Smooth muscle cell (in vitro differentiated cells): ENCODE measurements at regions not wholly inside any gene's neighbourhood (a gene's known extent, or its start where the extent isn't known, plus 50 kb on each side); places are given as distances from the start of the nearest gene placed in this dataset.

Source experiments
- DNase-seq: peaks from one replicate; lab custom pipeline; 2025; ENCODE audit not compliant: unreplicated experiment; lab: John Stamatoyannopoulos, UW
- H2AFZ ChIP-seq: fragments of 200-600 bp; sonication (generic); 2 replicates; pipeline ENCODE4 v1.6.0; 2016; ENCODE audit warnings: antibody characterized with exemption, low read depth, mild to moderate bottlenecking
- H3F3A ChIP-seq: fragments of 200-600 bp; sonication (generic); 2 replicates; pipeline ENCODE4 v1.6.0; 2017; ENCODE audit warnings: antibody characterized with exemption, low read depth
- H3K27ac ChIP-seq: fragments of 200-600 bp; sonication (generic); 2 replicates; pipeline ENCODE4 v1.5.1; 2016; ENCODE audit warnings: low read depth, mild to moderate bottlenecking
- H3K27me3 ChIP-seq: fragments of 200-600 bp; sonication (generic); 2 replicates; pipeline ENCODE4 v1.6.1; 2016; ENCODE audit warnings: low read depth, mild to moderate bottlenecking
- H3K36me3 ChIP-seq: fragments of 200-600 bp; sonication (generic); 2 replicates; pipeline ENCODE4 v1.5.1; 2016; ENCODE audit warnings: low read depth
- H3K4me1 ChIP-seq: fragments of 200-600 bp; sonication (generic); 2 replicates; pipeline ENCODE4 v1.5.1; 2016; ENCODE audit warnings: low read depth
- H3K4me2 ChIP-seq: fragments of 200-600 bp; sonication (generic); 2 replicates; pipeline ENCODE4 v1.6.0; 2016; ENCODE audit warnings: mild to moderate bottlenecking
- H3K4me3 ChIP-seq: fragments of 200-600 bp; sonication (generic); 2 replicates; pipeline ENCODE4 v1.5.1; 2016; ENCODE audit warnings: mild to moderate bottlenecking
- H3K79me2 ChIP-seq: fragments of 200-600 bp; sonication (generic); 2 replicates; pipeline ENCODE4 v1.6.0; 2016; ENCODE audit warnings: low read depth, mild to moderate bottlenecking
- H3K9ac ChIP-seq: fragments of 200-600 bp; sonication (generic); 2 replicates; pipeline ENCODE4 v1.6.0; 2016; ENCODE audit warnings: low read depth
- H3K9me3 ChIP-seq: fragments of 200-600 bp; sonication (generic); replicated peaks from 2 replicates; pipeline ENCODE4 v1.5.1; 2016; ENCODE audit warnings: low read depth
- H4K20me1 ChIP-seq: fragments of 200-600 bp; sonication (generic); 2 replicates; pipeline ENCODE4 v1.6.0; 2016; ENCODE audit warnings: low read depth
- WGBS: methylation state at CpG from one replicate; pipeline ENCODE4 v1.1.7; 2016; ENCODE audit warnings: low lambda C conversion rate; 5-methylcytosine and 5-hydroxymethylcytosine counted together
- TF ChIP-seq, protein P1 (sequence below): fragments of 200-600 bp; sonication (generic); IDR thresholded peaks from 2 replicates; pipeline ENCODE4 v1.5.1; 2017; ENCODE audit warnings: borderline replicate concordance, mild to moderate bottlenecking, antibody characterized with exemption; ENCODE audit not compliant: insufficient read depth, poor library complexity, severe bottlenecking

DNA sequence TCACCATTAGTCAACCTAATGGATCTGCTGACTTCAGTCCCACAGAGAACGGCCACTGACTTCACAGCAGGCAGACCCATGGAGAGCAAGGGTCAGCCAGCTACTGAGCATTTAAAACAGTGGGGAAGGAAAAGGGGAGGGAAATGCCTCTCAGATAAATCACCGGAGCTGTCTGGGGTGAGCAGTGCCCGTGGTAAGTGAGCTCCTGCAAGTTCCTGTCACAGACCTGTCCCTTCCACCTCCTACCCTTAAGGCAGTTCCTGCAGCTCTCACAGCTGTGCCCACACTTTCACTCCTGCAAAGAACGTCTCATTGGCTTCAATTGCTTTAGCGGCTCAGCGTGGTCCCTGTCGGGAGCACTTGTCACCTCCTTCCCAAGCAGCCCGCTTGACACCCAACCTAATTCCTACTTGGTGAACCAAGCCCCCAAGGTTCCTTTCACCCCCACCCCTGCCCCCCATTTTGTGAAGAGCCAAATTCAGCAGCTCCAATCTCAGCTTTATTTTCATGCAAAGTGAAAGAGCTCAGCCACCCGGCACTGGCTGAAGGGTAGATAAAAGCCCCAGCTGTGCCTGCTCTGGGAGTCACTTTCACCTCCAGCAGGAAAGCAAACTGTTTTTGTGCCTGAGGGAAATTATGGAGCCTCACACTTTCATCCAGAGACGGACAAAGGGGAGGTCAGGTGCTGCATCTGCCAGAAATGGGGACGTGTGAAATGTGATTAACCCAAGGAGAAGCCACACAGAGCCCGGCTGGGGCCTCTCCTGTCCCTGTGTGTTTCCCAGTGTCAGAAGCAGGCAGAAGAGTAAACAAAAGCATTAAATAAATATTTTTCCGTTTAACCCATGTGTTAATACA lies 306.2 kb downstream of the TTLL7 start:
- WGBS: under 1% methylated on average over 13 of the region's 13 CpGs
- Histone ChIP-seq H2AFZ (peak overlapping the region; percentile 68), H3K27me3 (peaks cover 18% of the 10 kb centered on the region), H3K4me1 (peaks cover 40% of the 10 kb centered on the region), H4K20me1 (no peaks in the 10 kb centered on the region), H3F3A (no peaks in the 10 kb centered on the region), H3K79me2 (no peaks in the 10 kb centered on the region), H3K36me3 (no peaks in the 10 kb centered on the region), H3K4me2 (peak overlapping the region; percentile 93), H3K9me3 (no peaks in the 10 kb centered on the region), H3K4me3 (peak overlapping the region; percentile 52), H3K9ac (no peak overlapping the region), H3K27ac (no peak overlapping the region)
- DNase-seq: no peak
- TF ChIP-seq, protein P1, sequence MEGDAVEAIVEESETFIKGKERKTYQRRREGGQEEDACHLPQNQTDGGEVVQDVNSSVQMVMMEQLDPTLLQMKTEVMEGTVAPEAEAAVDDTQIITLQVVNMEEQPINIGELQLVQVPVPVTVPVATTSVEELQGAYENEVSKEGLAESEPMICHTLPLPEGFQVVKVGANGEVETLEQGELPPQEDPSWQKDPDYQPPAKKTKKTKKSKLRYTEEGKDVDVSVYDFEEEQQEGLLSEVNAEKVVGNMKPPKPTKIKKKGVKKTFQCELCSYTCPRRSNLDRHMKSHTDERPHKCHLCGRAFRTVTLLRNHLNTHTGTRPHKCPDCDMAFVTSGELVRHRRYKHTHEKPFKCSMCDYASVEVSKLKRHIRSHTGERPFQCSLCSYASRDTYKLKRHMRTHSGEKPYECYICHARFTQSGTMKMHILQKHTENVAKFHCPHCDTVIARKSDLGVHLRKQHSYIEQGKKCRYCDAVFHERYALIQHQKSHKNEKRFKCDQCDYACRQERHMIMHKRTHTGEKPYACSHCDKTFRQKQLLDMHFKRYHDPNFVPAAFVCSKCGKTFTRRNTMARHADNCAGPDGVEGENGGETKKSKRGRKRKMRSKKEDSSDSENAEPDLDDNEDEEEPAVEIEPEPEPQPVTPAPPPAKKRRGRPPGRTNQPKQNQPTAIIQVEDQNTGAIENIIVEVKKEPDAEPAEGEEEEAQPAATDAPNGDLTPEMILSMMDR: no peak

DNA sequence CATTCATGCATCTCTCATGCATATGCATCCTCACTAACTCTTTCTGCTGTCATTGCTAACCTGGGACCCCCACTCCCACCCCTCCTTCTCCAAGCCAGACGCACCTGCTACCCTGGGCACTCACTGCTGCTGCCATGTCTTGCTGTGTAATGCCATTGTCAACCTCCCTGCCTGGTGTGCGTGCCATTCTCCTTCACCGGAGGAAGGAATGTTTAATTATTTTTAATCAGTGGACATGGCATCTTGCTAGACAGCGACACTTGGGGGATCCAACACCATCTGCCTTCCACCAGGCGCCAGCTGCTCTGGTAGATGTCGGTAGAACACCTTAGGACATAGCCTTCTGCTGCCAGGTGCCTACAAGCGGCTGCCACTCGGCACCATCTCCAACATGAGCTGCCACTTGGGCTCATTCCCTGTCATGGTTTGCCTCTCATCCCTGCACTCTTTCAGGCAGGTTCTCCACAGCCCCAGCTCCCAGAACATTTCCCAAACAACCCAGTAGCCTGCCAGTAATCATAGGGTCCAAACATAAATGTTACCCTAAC lies 306.9 kb downstream of the TTLL7 start:
- H3F3A ChIP-seq: no peaks in the 10 kb centered on the region
- H3K4me3 ChIP-seq: no peak overlapping the region
- H3K79me2 ChIP-seq: no peaks in the 10 kb centered on the region
- no peaks in the 10 kb centered on the region for H4K20me1 ChIP-seq
- no peak for DNase-seq
- peak overlapping the region; percentile 93 for H3K4me2 ChIP-seq
- no peaks in the 10 kb centered on the region for H3K36me3 ChIP-seq
- WGBS: 93% methylated on average over 8 of the region's 8 CpGs
- TF ChIP-seq, protein P1: no peak
- H3K27ac ChIP-seq: no peak overlapping the region
- H3K9ac ChIP-seq: no peak overlapping the region
- peaks cover 18% of the 10 kb centered on the region for H3K27me3 ChIP-seq
- no peak overlapping the region for H2AFZ ChIP-seq
- no peaks in the 10 kb centered on the region for H3K9me3 ChIP-seq
- peaks cover 40% of the 10 kb centered on the region for H3K4me1 ChIP-seq

DNA sequence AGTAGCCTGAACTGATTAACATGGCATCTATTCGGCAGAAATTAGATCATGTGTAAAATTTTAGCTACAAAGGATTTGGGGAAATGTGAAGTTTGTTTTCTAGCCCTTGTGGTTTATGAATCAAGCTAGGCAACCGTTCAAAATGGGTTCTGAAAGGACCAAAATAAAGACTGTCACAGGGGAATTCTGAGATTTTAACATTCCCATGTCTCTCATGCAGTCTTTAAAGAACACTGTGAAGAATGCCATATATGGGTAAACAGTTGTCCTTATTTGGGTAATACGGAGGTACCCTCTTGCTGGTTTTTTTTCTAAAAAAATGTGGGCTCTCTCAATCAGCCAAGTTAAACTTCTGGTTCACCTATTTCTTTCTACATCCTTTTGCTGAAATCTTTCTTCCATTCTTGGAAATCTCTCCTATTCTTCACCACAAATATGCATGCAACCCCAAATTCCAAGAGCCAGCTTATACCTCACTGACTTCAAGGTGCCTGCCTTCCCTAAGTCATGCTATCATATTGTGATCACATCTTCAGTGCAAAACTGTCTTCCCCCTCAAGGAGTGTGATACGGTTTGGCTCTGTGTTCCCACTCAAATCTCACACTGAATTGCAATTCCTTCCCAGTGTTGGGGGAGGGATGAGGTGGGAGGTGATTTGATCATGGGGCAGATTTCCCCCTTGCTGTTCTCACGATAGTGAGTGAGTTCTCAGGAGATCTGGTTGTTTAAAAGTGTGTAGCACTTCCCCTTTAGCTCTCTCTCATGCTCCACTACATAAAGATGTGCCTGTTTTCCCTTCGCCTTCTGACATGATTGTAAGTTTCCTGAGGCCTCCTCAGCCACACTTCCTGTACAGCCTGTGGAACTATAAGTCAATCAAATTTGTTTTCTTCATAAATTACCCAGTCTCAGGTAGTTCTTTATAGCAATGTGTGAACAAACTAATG lies 308.7 kb downstream of the TTLL7 start:
- no peak overlapping the region for H3K27ac ChIP-seq

More for the DNA sequence above, 308.7 kb downstream of the TTLL7 start:
- Histone ChIP-seq H3K27me3 (peaks cover 4% of the 10 kb centered on the region), H4K20me1 (no peaks in the 10 kb centered on the region), H3K4me3 (no peak overlapping the region), H3K9ac (no peak overlapping the region), H3F3A (no peaks in the 10 kb centered on the region), H3K4me2 (no peak overlapping the region), H3K9me3 (no peaks in the 10 kb centered on the region), H3K79me2 (no peaks in the 10 kb centered on the region), H3K4me1 (peaks cover 40% of the 10 kb centered on the region), H3K36me3 (no peaks in the 10 kb centered on the region), H2AFZ (no peak overlapping the region)
- DNase-seq: no peak
- WGBS: 87% methylated on average over 6 of the region's 6 CpGs
- TF ChIP-seq, protein P1: no peak
